ENCODE measurements at regions not wholly inside any gene's neighbourhood (a gene's known extent, or its start where the extent isn't known, plus 50 kb on each side); places are given as distances from the start of the nearest gene placed in this dataset.

DNA sequence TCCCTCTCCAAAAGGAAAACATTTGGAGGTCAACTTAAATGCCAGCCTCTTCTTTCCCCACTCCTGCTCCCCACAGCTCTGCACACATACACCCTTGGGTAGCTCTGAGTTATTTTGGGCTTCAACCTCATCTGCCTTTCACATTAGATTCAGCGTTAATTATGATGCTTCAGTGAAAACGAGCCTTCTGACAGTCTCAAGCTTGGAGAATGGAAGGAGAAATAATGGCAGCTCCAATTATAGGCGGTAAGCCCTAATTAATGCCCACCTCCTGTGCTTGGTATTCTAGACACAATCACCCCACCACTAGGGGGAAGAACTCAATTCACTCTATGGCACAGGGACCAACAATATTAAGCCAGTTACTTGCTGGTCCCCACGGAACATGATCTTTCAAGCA, 397.9 kb downstream of the BRINP2 start:
- no peak for TF ChIP-seq EZH2 (IDR thresholded peaks at IDR 0.05; ENCODE audit: borderline replicate concordance, insufficient read depth, low read length, poor library complexity, severe bottlenecking)
- TF ChIP-seq CTCF (IDR thresholded peaks at IDR 0.05; ENCODE audit: poor library complexity, severe bottlenecking), result no peak
- no peak for TF ChIP-seq EP300 (conservative IDR thresholded peaks at IDR 0.05; ENCODE audit: poor library complexity, severe bottlenecking)
- TF ChIP-seq RAD21 (conservative IDR thresholded peaks at IDR 0.05), result no peak
